ENCODE measurements at regions not wholly inside any gene's neighbourhood (a gene's known extent, or its start where the extent isn't known, plus 50 kb on each side); places are given as distances from the start of the nearest gene placed in this dataset.

GRCh38 chr12:11953523-11953922 lies 117.2 kb upstream of the BCL2L14 start:
- Histone ChIP-seq H3K9ac (replicated peaks; ENCODE audit: extremely low read depth, insufficient read depth, low read length) (no peak overlapping the region), H3K36me3 (ENCODE audit: control insufficient read depth in 2 of 2, extremely low read depth in 1 of 2, insufficient read depth in 2 of 2, low read length in 2 of 2) (no peaks in the 10 kb centered on the region), H3K9me1 (replicated peaks; ENCODE audit: control insufficient read depth, extremely low read depth, insufficient read depth, low read length) (no peaks in the 10 kb centered on the region), H3K79me2 (ENCODE audit: control insufficient read depth, insufficient read depth, low read length) (no peaks in the 10 kb centered on the region), H3K9me3 (replicated peaks; ENCODE audit: control insufficient read depth, insufficient read depth, low read length) (no peaks in the 10 kb centered on the region), H3K4me1 (ENCODE audit: control insufficient read depth, extremely low read depth, insufficient read depth, low read length) (peaks cover 6% of the 10 kb centered on the region), H3K27ac (ENCODE audit: insufficient read depth, low read depth, low read length) (no peak overlapping the region), H3K27me3 (ENCODE audit: control insufficient read depth in 2 of 2, insufficient read depth in 2 of 2, low read length in 2 of 2) (peaks cover 0 to 28% of the 10 kb centered on the region in 2 experiments), H3K4me3 (replicated peaks in 1 of 3; ENCODE audit: insufficient read depth in 1 of 3, low read depth in 1 of 3, low read length in 3 of 3) (no peak overlapping the region), H2AFZ (ENCODE audit: low read depth, low read length) (no peak overlapping the region), H3K4me2 (ENCODE audit: insufficient read depth, low read length) (no peak overlapping the region), H4K20me1 (replicated peaks; ENCODE audit: control insufficient read depth, extremely low read depth, insufficient read depth, low read length) (no peaks in the 10 kb centered on the region)
- CTCF ChIA-PET = interaction anchor here (1.3 to 1.4 kb wide), 2 partner anchors 25 to 79 kb away, joined by 3 to 4 read pairs; no protein-coding TSS in a partner anchor
- TF ChIP-seq MYC (IDR thresholded peaks at IDR 0.05; ENCODE audit: low read depth, low read length) (no peak), EZH2 (IDR thresholded peaks at IDR 0.05; ENCODE audit: borderline replicate concordance, low read depth, low read length, severe bottlenecking) (no peak), JUN (IDR thresholded peaks at IDR 0.05; ENCODE audit: borderline replicate concordance, insufficient read depth, insufficient read length, low read depth) (no peak), FOS (IDR thresholded peaks at IDR 0.05; ENCODE audit: borderline replicate concordance, insufficient read depth, low read length) (no peak), POLR2AphosphoS5 (IDR thresholded peaks at IDR 0.05; ENCODE audit: insufficient read depth, low read depth, low read length) (no peak), GATA2 (IDR thresholded peaks at IDR 0.05; ENCODE audit: insufficient read depth, insufficient read length, low read depth, low read length) (no peak), MAX (IDR thresholded peaks at IDR 0.05; ENCODE audit: insufficient read depth, insufficient read length) (no peak), POLR2A (IDR thresholded peaks at IDR 0.05; ENCODE audit: low read depth, low read length) (no peak)
- TF ChIP-seq, protein P1, sequence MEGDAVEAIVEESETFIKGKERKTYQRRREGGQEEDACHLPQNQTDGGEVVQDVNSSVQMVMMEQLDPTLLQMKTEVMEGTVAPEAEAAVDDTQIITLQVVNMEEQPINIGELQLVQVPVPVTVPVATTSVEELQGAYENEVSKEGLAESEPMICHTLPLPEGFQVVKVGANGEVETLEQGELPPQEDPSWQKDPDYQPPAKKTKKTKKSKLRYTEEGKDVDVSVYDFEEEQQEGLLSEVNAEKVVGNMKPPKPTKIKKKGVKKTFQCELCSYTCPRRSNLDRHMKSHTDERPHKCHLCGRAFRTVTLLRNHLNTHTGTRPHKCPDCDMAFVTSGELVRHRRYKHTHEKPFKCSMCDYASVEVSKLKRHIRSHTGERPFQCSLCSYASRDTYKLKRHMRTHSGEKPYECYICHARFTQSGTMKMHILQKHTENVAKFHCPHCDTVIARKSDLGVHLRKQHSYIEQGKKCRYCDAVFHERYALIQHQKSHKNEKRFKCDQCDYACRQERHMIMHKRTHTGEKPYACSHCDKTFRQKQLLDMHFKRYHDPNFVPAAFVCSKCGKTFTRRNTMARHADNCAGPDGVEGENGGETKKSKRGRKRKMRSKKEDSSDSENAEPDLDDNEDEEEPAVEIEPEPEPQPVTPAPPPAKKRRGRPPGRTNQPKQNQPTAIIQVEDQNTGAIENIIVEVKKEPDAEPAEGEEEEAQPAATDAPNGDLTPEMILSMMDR (IDR thresholded peaks at IDR 0.05; ENCODE audit: extremely low read depth in 1 of 2, insufficient read depth in 1 of 2, low read depth in 1 of 2, low read length in 2 of 2) = no peak
- intact Hi-C loops (cut with micrococcal nuclease) = no loop called here
- FAIRE-seq (no peak), DNase-seq (ENCODE audit: low read depth, low spot score) (no peak)
- dilution Hi-C loops (cut with MboI; ENCODE audit: extremely low pct_ligation_motif_present, low sequenced_read_pairs) = no loop called here
- BruUV-seq (replicated peaks) = no TSS peak
- POLR2A ChIA-PET = interaction anchor here (0.5 kb wide), 1 partner anchor 9 kb away, joined by 6 read pairs; no protein-coding TSS in a partner anchor
